Astrocyte (in vitro differentiated cells and primary cell): ENCODE measurements at regions not wholly inside any gene's neighbourhood (a gene's known extent, or its start where the extent isn't known, plus 50 kb on each side); places are given as distances from the start of the nearest gene placed in this dataset.
A peak's percentile ranks its signal among the peaks of the same experiment; 100 is the strongest.

Source experiments
- DNase-seq: peaks from one replicate; pipeline ENCODE4 v3.0.0-alpha.2; 2010; ENCODE audit warnings: low read depth
- FAIRE-seq: peaks from 2 replicates; lab custom pipeline; 2011; peaks lifted over from hg19 to GRCh38; lab: Jason Lieb, UNC
- H2AFZ ChIP-seq: 2 replicates; pipeline ENCODE4 v1.6.0; 2012; ENCODE audit warnings: low read depth, low read length, inconsistent platforms
- H3K27ac ChIP-seq: 2 replicates; pipeline ENCODE4 v1.5.1; 2011; ENCODE audit warnings: low read depth, low read length, inconsistent platforms
- H3K27me3 ChIP-seq: 2 replicates; pipeline ENCODE4 v1.6.0; 2011; ENCODE audit warnings: low read length, inconsistent platforms; ENCODE audit not compliant: insufficient read depth
- H3K36me3 ChIP-seq: 2 replicates; pipeline ENCODE4 v1.5.1; 2011; ENCODE audit warnings: low read length, inconsistent platforms; ENCODE audit not compliant: insufficient read depth
- H3K4me1 ChIP-seq: 2 replicates; pipeline ENCODE4 v1.5.1; 2011; ENCODE audit warnings: low read length, inconsistent platforms; ENCODE audit not compliant: insufficient read depth
- H3K4me2 ChIP-seq: 2 replicates; pipeline ENCODE4 v1.6.0; 2012; ENCODE audit warnings: low read length, inconsistent platforms
- H3K4me3 ChIP-seq: 2 replicates; pipeline ENCODE4 v1.5.1; 2011; ENCODE audit warnings: low read depth, mild to moderate bottlenecking, low read length, inconsistent platforms; ENCODE audit not compliant: insufficient read depth
- H3K79me2 ChIP-seq: 2 replicates; pipeline ENCODE4 v1.6.0; 2012; ENCODE audit warnings: mild to moderate bottlenecking, low read length, inconsistent platforms; ENCODE audit not compliant: insufficient read depth
- H3K9ac ChIP-seq: 2 replicates; pipeline ENCODE4 v1.6.0; 2012; ENCODE audit warnings: mild to moderate bottlenecking, low read length, inconsistent platforms
- H3K9me3 ChIP-seq: 2 replicates; pipeline ENCODE4 v1.5.1; 2012; ENCODE audit warnings: low read depth, mild to moderate bottlenecking, low read length, inconsistent platforms; ENCODE audit not compliant: insufficient read depth
- H4K20me1 ChIP-seq: 2 replicates; pipeline ENCODE4 v1.6.0; 2012; ENCODE audit warnings: low read length, inconsistent platforms; ENCODE audit not compliant: insufficient read depth
- H3K27ac Mint-ChIP-seq: one replicate; pipeline ENCODE4 v1.8.0; 2021; ENCODE audit warnings: mild to moderate bottlenecking, mixed read lengths; ENCODE audit not compliant: unreplicated experiment
- H3K27me3 Mint-ChIP-seq: one replicate; pipeline ENCODE4 v1.8.0; 2021; ENCODE audit warnings: low read depth, mixed read lengths; ENCODE audit not compliant: unreplicated experiment
- H3K36me3 Mint-ChIP-seq: one replicate; pipeline ENCODE4 v1.8.0; 2021; ENCODE audit warnings: low read depth, mixed read lengths; ENCODE audit not compliant: unreplicated experiment
- H3K4me1 Mint-ChIP-seq: one replicate; pipeline ENCODE4 v1.8.0; 2021; ENCODE audit warnings: low read depth, mixed read lengths; ENCODE audit not compliant: unreplicated experiment
- H3K4me3 Mint-ChIP-seq: one replicate; pipeline ENCODE4 v1.8.0; 2021; ENCODE audit warnings: mild to moderate bottlenecking, moderate library complexity, mixed read lengths; ENCODE audit not compliant: unreplicated experiment
- H3K9me3 Mint-ChIP-seq: one replicate; pipeline ENCODE4 v1.8.0; 2021; ENCODE audit warnings: mild to moderate bottlenecking, mixed read lengths; ENCODE audit not compliant: unreplicated experiment
- EZH2 ChIP-seq: IDR thresholded peaks from 2 replicates; pipeline ENCODE4 v1.6.1; 2012; ENCODE audit warnings: mild to moderate bottlenecking, low read length, inconsistent platforms; ENCODE audit not compliant: insufficient read depth
- TF ChIP-seq, protein P1 (sequence below): IDR thresholded peaks from 2 replicates; pipeline ENCODE4 v1.5.1; 2011; ENCODE audit warnings: low read depth, mild to moderate bottlenecking, inconsistent platforms, low read length, moderate library complexity; ENCODE audit not compliant: insufficient read depth

DNA sequence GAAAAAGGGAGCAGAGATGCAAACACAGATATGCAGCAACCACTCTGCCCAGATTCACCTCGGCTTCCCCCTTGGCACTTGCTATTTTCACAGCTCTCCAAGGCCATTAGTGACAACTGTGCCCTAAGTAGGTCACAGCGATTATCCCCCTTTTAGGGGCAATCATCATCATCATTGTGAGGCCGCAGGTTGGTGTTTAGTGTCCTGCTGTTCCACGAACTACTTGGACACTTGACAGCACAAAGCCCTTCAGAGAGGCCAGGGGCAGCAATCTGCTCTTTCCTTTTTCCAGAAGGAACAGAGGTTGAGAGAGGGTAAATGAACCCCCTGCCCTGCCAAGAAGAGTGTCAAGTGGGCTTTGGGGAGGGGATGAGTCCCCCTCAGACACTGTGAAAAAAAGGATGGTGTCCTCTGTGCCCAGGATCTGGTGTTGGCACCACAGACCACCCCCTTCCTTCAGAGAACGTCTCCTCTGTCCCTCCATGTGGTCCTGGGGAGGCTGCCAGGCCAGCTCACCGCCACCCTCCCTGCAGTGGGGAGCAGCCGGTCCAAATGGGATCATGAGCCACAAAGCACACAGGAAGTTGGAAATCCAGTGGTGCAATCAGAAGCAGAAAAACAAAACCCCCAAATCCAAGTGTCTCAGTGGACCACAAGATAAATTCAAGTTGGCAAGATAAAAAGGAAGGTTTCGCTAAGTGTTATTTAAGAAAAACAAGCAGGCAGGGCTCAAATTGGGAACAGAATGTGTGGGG, 78.4 kb upstream of the MED9 start:
- Histone ChIP-seq H4K20me1 (no peaks in the 10 kb centered on the region), H2AFZ (no peak overlapping the region), H3K27ac (no peak overlapping the region), H3K9me3 (no peaks in the 10 kb centered on the region), H3K9ac (no peak overlapping the region), H3K4me1 (peaks cover 13% of the 10 kb centered on the region), H3K79me2 (no peaks in the 10 kb centered on the region), H3K36me3 (no peaks in the 10 kb centered on the region), H3K4me3 (no peak overlapping the region), H3K27me3 (no peaks in the 10 kb centered on the region), H3K4me2 (no peak overlapping the region)
- H3K9me3 Mint-ChIP-seq: peaks cover 4% of the 10 kb centered on the region
- H3K4me3 Mint-ChIP-seq: no peak overlapping the region
- FAIRE-seq (no peak), DNase-seq (peak; percentile 23)
- H3K36me3 Mint-ChIP-seq: no peaks in the 10 kb centered on the region
- TF ChIP-seq, protein P1, sequence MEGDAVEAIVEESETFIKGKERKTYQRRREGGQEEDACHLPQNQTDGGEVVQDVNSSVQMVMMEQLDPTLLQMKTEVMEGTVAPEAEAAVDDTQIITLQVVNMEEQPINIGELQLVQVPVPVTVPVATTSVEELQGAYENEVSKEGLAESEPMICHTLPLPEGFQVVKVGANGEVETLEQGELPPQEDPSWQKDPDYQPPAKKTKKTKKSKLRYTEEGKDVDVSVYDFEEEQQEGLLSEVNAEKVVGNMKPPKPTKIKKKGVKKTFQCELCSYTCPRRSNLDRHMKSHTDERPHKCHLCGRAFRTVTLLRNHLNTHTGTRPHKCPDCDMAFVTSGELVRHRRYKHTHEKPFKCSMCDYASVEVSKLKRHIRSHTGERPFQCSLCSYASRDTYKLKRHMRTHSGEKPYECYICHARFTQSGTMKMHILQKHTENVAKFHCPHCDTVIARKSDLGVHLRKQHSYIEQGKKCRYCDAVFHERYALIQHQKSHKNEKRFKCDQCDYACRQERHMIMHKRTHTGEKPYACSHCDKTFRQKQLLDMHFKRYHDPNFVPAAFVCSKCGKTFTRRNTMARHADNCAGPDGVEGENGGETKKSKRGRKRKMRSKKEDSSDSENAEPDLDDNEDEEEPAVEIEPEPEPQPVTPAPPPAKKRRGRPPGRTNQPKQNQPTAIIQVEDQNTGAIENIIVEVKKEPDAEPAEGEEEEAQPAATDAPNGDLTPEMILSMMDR: no peak
- no peak for TF ChIP-seq EZH2
- H3K4me1 Mint-ChIP-seq: peaks cover 17% of the 10 kb centered on the region
- H3K27ac Mint-ChIP-seq: no peak overlapping the region
- peaks cover 30% of the 10 kb centered on the region for H3K27me3 Mint-ChIP-seq

DNA sequence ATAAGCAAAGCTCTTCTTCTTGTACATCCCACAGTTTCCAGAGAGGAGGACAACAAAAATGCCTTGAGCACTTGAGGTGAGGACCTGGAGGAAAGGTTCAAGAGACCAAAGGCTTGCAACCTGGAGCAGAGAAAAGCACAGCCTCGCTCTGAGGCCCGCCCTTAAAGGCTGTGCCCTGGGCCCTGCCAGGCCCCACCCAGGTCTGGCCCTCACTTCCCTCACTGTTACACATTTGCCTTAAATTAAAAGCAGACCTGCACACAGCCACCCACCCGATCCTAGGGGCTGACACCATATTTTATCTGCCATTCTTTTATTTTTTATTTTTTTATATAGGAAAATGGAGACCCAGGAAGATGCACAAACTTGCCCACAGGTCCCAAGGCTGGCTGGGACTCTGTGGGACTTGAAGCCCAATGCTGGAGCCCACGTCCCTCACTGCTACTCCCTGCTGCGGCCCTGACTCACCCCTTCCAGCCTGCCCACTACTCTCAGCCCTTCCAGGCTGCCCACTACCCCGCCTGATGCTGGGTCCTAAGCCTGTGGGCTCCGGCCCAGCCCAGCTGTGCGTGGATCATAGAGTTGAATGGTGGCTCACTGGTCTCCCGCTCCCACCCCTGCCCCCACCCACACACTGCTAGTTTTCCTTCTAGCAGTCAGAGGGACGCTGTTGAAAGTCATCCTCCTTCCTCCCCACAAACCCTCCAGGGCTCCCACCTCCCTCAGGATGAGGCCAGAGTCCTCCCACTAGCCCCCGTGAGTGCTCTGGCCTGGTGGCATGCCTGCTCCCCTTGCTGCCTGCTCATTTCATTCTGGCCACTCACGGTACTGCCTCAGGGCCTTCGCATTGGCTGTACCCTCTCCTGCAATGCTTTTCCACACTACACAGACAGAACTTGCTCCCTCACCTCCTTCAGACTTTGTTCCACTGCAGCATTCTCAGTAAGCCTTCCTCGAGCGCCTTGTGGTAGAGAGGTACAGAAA, 77.6 kb upstream of the MED9 start:
- H3K27ac Mint-ChIP-seq: no peak overlapping the region
- H3K27ac ChIP-seq: no peak overlapping the region
- H3K4me2 ChIP-seq: no peak overlapping the region
- no peaks in the 10 kb centered on the region for H3K36me3 Mint-ChIP-seq
- FAIRE-seq (no peak), DNase-seq (no peak)
- no peaks in the 10 kb centered on the region for H4K20me1 ChIP-seq
- H3K4me3 ChIP-seq: no peak overlapping the region
- no peaks in the 10 kb centered on the region for H3K79me2 ChIP-seq
- no peak overlapping the region for H3K4me3 Mint-ChIP-seq
- H3K9me3 Mint-ChIP-seq: peaks cover 4% of the 10 kb centered on the region
- peaks cover 25% of the 10 kb centered on the region for H3K27me3 Mint-ChIP-seq
- H3K9me3 ChIP-seq: no peaks in the 10 kb centered on the region
- no peaks in the 10 kb centered on the region for H3K27me3 ChIP-seq
- no peak for TF ChIP-seq EZH2
- TF ChIP-seq, protein P1: no peak
- H2AFZ ChIP-seq: no peak overlapping the region
- H3K4me1 ChIP-seq: peaks cover 13% of the 10 kb centered on the region
- no peak overlapping the region for H3K9ac ChIP-seq
- H3K36me3 ChIP-seq: no peaks in the 10 kb centered on the region
- H3K4me1 Mint-ChIP-seq: peaks cover 17% of the 10 kb centered on the region
